ENCODE measurements at regions not wholly inside any gene's neighbourhood (a gene's known extent, or its start where the extent isn't known, plus 50 kb on each side); places are given as distances from the start of the nearest gene placed in this dataset.

DNA sequence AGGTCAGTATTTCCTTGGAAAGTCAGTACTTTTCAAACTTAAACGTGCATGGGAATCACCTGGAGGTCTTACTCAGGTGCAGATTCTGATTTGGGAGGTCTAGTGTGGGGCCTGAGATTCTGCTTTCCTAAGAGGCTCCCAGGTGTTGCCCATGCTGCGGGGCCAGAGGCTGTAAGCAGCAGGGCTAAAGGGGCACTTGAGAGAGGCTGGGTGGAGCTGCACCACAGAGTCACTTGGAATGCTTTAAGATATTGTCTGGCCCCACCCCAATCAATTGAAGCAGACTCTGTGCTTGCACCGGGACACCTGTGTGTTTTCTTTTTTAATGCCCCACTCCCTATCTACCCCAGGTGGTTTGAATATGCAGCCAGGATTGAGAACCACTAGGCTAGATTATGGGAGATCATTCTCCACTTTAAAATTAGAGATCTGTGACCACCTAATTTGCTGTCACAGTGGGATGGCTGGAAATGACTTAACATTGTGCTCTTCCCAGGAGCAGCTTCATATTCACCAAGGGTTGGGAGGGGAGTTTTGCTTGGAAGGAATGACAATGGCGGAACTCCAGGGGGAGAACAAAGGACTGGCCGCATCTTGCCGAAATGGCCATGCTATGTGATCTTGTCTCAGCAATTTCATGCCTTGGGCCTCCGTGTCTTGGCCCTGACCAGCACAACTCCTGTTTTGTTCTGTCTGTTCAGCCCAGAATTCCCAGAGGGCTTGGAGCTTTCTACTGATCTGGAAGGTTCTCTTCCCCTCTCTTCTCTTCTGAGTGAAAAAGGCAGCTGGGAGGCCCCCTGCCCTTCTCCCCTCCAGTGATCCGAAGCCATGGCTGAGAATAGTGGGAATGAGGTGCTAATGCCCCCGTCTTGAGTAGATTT lies 80.2 kb downstream of the FAM241B start:
- no peak overlapping the region for H3K27ac ChIP-seq
- H3K9me3 ChIP-seq: no peaks in the 10 kb centered on the region
- no peak overlapping the region for H3K4me3 ChIP-seq
- no peaks in the 10 kb centered on the region for H3K4me1 ChIP-seq
- no peak for DNase-seq (ENCODE audit: extremely low spot score in 2 of 2)
- TF ChIP-seq, protein P1, sequence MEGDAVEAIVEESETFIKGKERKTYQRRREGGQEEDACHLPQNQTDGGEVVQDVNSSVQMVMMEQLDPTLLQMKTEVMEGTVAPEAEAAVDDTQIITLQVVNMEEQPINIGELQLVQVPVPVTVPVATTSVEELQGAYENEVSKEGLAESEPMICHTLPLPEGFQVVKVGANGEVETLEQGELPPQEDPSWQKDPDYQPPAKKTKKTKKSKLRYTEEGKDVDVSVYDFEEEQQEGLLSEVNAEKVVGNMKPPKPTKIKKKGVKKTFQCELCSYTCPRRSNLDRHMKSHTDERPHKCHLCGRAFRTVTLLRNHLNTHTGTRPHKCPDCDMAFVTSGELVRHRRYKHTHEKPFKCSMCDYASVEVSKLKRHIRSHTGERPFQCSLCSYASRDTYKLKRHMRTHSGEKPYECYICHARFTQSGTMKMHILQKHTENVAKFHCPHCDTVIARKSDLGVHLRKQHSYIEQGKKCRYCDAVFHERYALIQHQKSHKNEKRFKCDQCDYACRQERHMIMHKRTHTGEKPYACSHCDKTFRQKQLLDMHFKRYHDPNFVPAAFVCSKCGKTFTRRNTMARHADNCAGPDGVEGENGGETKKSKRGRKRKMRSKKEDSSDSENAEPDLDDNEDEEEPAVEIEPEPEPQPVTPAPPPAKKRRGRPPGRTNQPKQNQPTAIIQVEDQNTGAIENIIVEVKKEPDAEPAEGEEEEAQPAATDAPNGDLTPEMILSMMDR (IDR thresholded peaks at IDR 0.05): no peak
- no peak for TF ChIP-seq POLR2AphosphoS5 (IDR thresholded peaks at IDR 0.05; ENCODE audit: insufficient read depth in 1 of 2, low read depth in 1 of 2)
- no peak for TF ChIP-seq POLR2A (IDR thresholded peaks at IDR 0.05)
- intact Hi-C loops (cut with DNase I): no loop called here
- H3K36me3 ChIP-seq: no peaks in the 10 kb centered on the region
- H3K27me3 ChIP-seq: no peaks in the 10 kb centered on the region

GRCh38 chr10:69712342-69712741 lies 82.3 kb downstream of the FAM241B start:
- intact Hi-C loops (cut with DNase I): no loop called here
- H3K27me3 ChIP-seq: no peaks in the 10 kb centered on the region
- no peaks in the 10 kb centered on the region for H3K36me3 ChIP-seq
- no peaks in the 10 kb centered on the region for H3K4me1 ChIP-seq
- TF ChIP-seq, protein P1 (IDR thresholded peaks at IDR 0.05): no peak
- TF ChIP-seq POLR2A (IDR thresholded peaks at IDR 0.05): no peak
- no peak overlapping the region for H3K27ac ChIP-seq
- no peak overlapping the region for H3K4me3 ChIP-seq
- no peaks in the 10 kb centered on the region for H3K9me3 ChIP-seq
- no peak for DNase-seq (ENCODE audit: extremely low spot score in 2 of 2)

GRCh38 chr10:69714572-69714971 lies 84.5 kb downstream of the FAM241B start:
- Histone ChIP-seq H3K9me3 (no peaks in the 10 kb centered on the region), H3K4me3 (no peak overlapping the region), H3K27ac (no peak overlapping the region), H3K36me3 (no peaks in the 10 kb centered on the region), H3K27me3 (no peaks in the 10 kb centered on the region), H3K4me1 (no peaks in the 10 kb centered on the region)
- TF ChIP-seq, protein P1 (IDR thresholded peaks at IDR 0.05): no peak
- TF ChIP-seq POLR2AphosphoS5 (IDR thresholded peaks at IDR 0.05; ENCODE audit: insufficient read depth in 1 of 2, low read depth in 1 of 2) (no peak), POLR2A (IDR thresholded peaks at IDR 0.05) (no peak)
- no peak for DNase-seq (ENCODE audit: extremely low spot score in 2 of 2)
- intact Hi-C loops (cut with DNase I): no loop called here

GRCh38 chr10:69715156-69715898 lies 85.3 kb downstream of the FAM241B start:
- Histone ChIP-seq H3K36me3 (no peaks in the 10 kb centered on the region), H3K27ac (no peak overlapping the region), H3K27me3 (no peaks in the 10 kb centered on the region), H3K4me3 (no peak overlapping the region), H3K9me3 (no peaks in the 10 kb centered on the region), H3K4me1 (no peaks in the 10 kb centered on the region)
- intact Hi-C loops (cut with DNase I): no loop called here
- no peak for DNase-seq (ENCODE audit: extremely low spot score in 2 of 2)
- TF ChIP-seq, protein P1 (IDR thresholded peaks at IDR 0.05): no peak
- no peak for TF ChIP-seq POLR2A (IDR thresholded peaks at IDR 0.05)
- no peak for TF ChIP-seq POLR2AphosphoS5 (IDR thresholded peaks at IDR 0.05; ENCODE audit: insufficient read depth in 1 of 2, low read depth in 1 of 2)

Data from vagina (tissue), 2 donors.